PC-9 (cell line): ENCODE measurements at regions not wholly inside any gene's neighbourhood (a gene's known extent, or its start where the extent isn't known, plus 50 kb on each side); places are given as distances from the start of the nearest gene placed in this dataset.

Experiments used
- BruUV-seq: library from RNA; stranded (reverse); fragments of 400-500 nt; replicated peaks from 2 replicates; lab custom pipeline; 2021; lab: Mats Ljungman, UMichigan
- CTCF ChIA-PET: fragments of 300-600 bp; sonication (Branson Sonifier 250); formaldehyde crosslinking; loops from one replicate; lab custom pipeline; 2022; ENCODE audit warnings: antibody characterized with exemption; lab: Charles Lee
- POLR2A ChIA-PET: fragments of 300-600 bp; sonication (Branson Sonifier 250); formaldehyde crosslinking; loops from one replicate; lab custom pipeline; 2022; ENCODE audit warnings: antibody characterized with exemption; ENCODE audit not compliant: unreplicated experiment; lab: Charles Lee
- DNase-seq, 2 experiments: peaks; one replicate each; pipeline versions ENCODE4 v3.0.0 to v3.0.0-alpha.2; 2015 to 2022; ENCODE audit warnings: mixed read lengths in 1 of 2
- H2AFZ ChIP-seq: fragments of 200-600 bp; sonication (generic); 2 replicates; pipeline ENCODE4 v1.8.1; 2017; ENCODE audit warnings: antibody characterized with exemption
- H3F3A ChIP-seq: fragments of 200-600 bp; sonication (generic); 2 replicates; pipeline ENCODE4 v1.8.1; 2017; ENCODE audit warnings: antibody characterized with exemption, mild to moderate bottlenecking, low read depth; ENCODE audit not compliant: insufficient read depth
- H3K27ac ChIP-seq: fragments of 200-600 bp; sonication (generic); 2 replicates; pipeline ENCODE4 v1.6.1; 2016; ENCODE audit warnings: mixed run types
- H3K27me3 ChIP-seq: fragments of 200-600 bp; sonication (generic); 2 replicates; pipeline ENCODE4 v1.6.1; 2016; ENCODE audit warnings: low read depth, mixed run types; ENCODE audit not compliant: insufficient read depth
- H3K36me3 ChIP-seq: fragments of 200-600 bp; sonication (generic); 2 replicates; pipeline ENCODE4 v1.6.1; 2016; ENCODE audit warnings: low read depth, mixed run types
- H3K4me1 ChIP-seq: fragments of 200-600 bp; sonication (generic); replicated peaks from 2 replicates; pipeline ENCODE4 v1.6.1; 2016; ENCODE audit warnings: mixed run types; ENCODE audit not compliant: insufficient read depth
- H3K4me2 ChIP-seq: fragments of 200-600 bp; sonication (generic); 2 replicates; pipeline ENCODE4 v1.6.1; 2017; ENCODE audit warnings: mixed run types
- H3K4me3 ChIP-seq: fragments of 200-600 bp; sonication (generic); 2 replicates; pipeline ENCODE4 v1.6.1; 2016; ENCODE audit warnings: mixed run types
- H3K79me2 ChIP-seq: fragments of 200-600 bp; sonication (generic); 2 replicates; pipeline ENCODE4 v1.6.1; 2017; ENCODE audit warnings: low read depth, mixed run types
- H3K9me2 ChIP-seq: fragments of 200-600 bp; sonication (generic); 2 replicates; pipeline ENCODE4 v1.8.1; 2017; ENCODE audit warnings: mild to moderate bottlenecking; ENCODE audit not compliant: insufficient read depth
- H3K9me3 ChIP-seq: fragments of 200-600 bp; sonication (generic); 2 replicates; pipeline ENCODE4 v1.8.1; 2016; ENCODE audit warnings: low read depth; ENCODE audit not compliant: insufficient read depth
- H4K20me1 ChIP-seq: fragments of 200-600 bp; sonication (generic); 2 replicates; pipeline ENCODE4 v1.8.1; 2017; ENCODE audit not compliant: insufficient read depth
- EZH2 ChIP-seq: fragments of 200-600 bp; sonication (generic); IDR thresholded peaks from 2 replicates; pipeline ENCODE4 v1.8.0; 2017; ENCODE audit warnings: antibody characterized with exemption, low read depth
- intact Hi-C: fragments of 100-400 bp; cut with micrococcal nuclease; formaldehyde crosslinking; loops from one replicate; pipeline ENCODE4 v1.10.0; 2022; ENCODE audit not compliant: unreplicated experiment
- TF ChIP-seq, protein P1 (sequence below): fragments of 200-600 bp; sonication (generic); conservative IDR thresholded peaks from 2 replicates; pipeline ENCODE4 v1.6.1; 2017; ENCODE audit warnings: mixed run types, antibody characterized with exemption, mild to moderate bottlenecking, moderate library complexity

DNA sequence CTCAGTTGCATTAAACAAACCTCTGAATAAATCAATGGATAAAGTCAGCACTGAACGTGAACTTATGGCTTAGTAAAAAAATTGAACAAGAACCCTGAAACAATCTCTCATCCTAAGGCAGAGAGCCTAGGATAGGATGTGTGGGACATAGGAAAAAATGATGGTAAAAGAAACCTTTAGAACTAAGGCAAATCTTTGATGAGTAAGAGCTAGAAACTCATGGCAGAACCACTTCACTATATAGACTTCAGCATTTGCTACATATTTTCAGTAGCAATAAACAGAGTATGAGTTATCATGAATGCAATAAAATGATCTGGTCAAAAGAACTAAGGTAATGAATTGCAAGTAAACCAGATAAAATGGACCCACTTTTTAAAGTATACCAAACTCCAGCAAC lies 725.8 kb upstream of the DPPA4 start:
- H3K27ac ChIP-seq: no peak overlapping the region
- intact Hi-C loops: no loop called here
- ChIA-PET CTCF (no interaction called here), POLR2A (no interaction called here)
- no peaks in the 10 kb centered on the region for H3K27me3 ChIP-seq
- H3K9me3 ChIP-seq: no peaks in the 10 kb centered on the region
- no peaks in the 10 kb centered on the region for H3F3A ChIP-seq
- H4K20me1 ChIP-seq: no peaks in the 10 kb centered on the region
- DNase-seq: no peak
- TF ChIP-seq, protein P1, sequence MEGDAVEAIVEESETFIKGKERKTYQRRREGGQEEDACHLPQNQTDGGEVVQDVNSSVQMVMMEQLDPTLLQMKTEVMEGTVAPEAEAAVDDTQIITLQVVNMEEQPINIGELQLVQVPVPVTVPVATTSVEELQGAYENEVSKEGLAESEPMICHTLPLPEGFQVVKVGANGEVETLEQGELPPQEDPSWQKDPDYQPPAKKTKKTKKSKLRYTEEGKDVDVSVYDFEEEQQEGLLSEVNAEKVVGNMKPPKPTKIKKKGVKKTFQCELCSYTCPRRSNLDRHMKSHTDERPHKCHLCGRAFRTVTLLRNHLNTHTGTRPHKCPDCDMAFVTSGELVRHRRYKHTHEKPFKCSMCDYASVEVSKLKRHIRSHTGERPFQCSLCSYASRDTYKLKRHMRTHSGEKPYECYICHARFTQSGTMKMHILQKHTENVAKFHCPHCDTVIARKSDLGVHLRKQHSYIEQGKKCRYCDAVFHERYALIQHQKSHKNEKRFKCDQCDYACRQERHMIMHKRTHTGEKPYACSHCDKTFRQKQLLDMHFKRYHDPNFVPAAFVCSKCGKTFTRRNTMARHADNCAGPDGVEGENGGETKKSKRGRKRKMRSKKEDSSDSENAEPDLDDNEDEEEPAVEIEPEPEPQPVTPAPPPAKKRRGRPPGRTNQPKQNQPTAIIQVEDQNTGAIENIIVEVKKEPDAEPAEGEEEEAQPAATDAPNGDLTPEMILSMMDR: no peak
- no peak overlapping the region for H3K4me2 ChIP-seq
- no TSS peak for BruUV-seq
- no peaks in the 10 kb centered on the region for H3K4me1 ChIP-seq
- H3K36me3 ChIP-seq: no peaks in the 10 kb centered on the region
- H3K9me2 ChIP-seq: peaks cover 8% of the 10 kb centered on the region
- H3K4me3 ChIP-seq: no peak overlapping the region
- H3K79me2 ChIP-seq: no peaks in the 10 kb centered on the region
- no peak overlapping the region for H2AFZ ChIP-seq

DNA sequence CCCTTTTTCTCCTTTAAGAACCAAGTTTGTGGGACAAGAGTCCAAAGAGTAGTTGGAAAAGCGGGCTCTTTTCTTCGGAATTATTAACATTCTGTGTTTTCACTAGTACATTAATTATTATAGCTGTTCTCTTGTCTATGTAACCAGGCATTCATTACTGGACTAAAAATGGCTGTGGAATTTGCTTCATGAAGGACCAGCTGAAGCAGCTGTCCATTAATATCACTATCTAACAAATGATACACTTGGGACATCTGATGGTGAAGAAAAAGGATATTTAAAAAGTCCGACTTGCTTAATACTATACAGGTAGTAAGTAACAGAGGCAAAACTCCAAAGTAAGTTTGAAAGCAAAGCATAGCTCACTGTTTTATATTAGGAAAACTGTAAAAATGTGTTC lies 728.9 kb upstream of the DPPA4 start:
- no TSS peak for BruUV-seq
- no peak overlapping the region for H3K4me3 ChIP-seq
- H3K79me2 ChIP-seq: no peaks in the 10 kb centered on the region
- H4K20me1 ChIP-seq: no peaks in the 10 kb centered on the region
- no peaks in the 10 kb centered on the region for H3F3A ChIP-seq
- no peak overlapping the region for H3K27ac ChIP-seq
- POLR2A ChIA-PET: no interaction called here
- no peaks in the 10 kb centered on the region for H3K4me1 ChIP-seq
- no peak for DNase-seq
- no peaks in the 10 kb centered on the region for H3K36me3 ChIP-seq
- H3K9me2 ChIP-seq: peaks cover 7% of the 10 kb centered on the region; the same call in 1 of the 2 replicates
- H2AFZ ChIP-seq: no peak overlapping the region
- CTCF ChIA-PET: interaction anchor here (0.5 kb wide), 1 partner anchor 372 kb away, joined by 5 read pairs; no protein-coding TSS in a partner anchor
- no peak for TF ChIP-seq EZH2
- TF ChIP-seq, protein P1: no peak
- no peaks in the 10 kb centered on the region for H3K9me3 ChIP-seq
- H3K27me3 ChIP-seq: no peaks in the 10 kb centered on the region
- H3K4me2 ChIP-seq: no peak overlapping the region
- intact Hi-C loops: no loop called here

DNA sequence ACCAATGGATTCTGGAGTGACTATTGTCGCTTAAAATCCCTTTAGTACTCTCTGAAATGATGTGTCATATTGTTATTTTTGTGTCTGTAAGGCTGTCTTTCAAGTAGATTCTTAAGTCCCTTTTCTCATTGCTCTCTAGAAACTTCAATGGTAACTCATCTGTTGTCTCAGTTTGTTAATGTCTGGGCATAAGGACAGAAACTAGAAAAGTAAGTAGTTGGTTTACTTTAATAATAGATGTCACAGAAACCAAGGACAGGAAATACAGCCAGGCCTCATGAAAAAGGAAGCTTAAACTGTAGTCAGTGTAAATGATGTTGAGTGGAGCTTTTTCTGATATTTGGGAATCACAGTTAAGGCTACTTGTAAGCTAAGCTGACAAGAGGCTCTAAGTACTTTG lies 730.2 kb upstream of the DPPA4 start:
- TF ChIP-seq EZH2: no peak
- TF ChIP-seq, protein P1: no peak
- no peaks in the 10 kb centered on the region for H3K79me2 ChIP-seq
- H3K9me3 ChIP-seq: no peaks in the 10 kb centered on the region
- intact Hi-C loops: no loop called here
- H2AFZ ChIP-seq: no peak overlapping the region
- no peak overlapping the region for H3K27ac ChIP-seq
- no peaks in the 10 kb centered on the region for H4K20me1 ChIP-seq
- no peaks in the 10 kb centered on the region for H3K4me1 ChIP-seq
- no TSS peak for BruUV-seq
- H3F3A ChIP-seq: no peaks in the 10 kb centered on the region
- no peak overlapping the region for H3K4me3 ChIP-seq
- H3K27me3 ChIP-seq: no peaks in the 10 kb centered on the region
- no peaks in the 10 kb centered on the region for H3K9me2 ChIP-seq
- DNase-seq: no peak
- H3K36me3 ChIP-seq: no peaks in the 10 kb centered on the region
- ChIA-PET POLR2A (no interaction called here), CTCF (no interaction called here)
- no peak overlapping the region for H3K4me2 ChIP-seq
